Activated naive CD4-positive, alpha-beta T cell treated with anti-CD3 and anti-CD28 coated beads for 36 hours (primary cell): ENCODE measurements at regions not wholly inside any gene's neighbourhood (a gene's known extent, or its start where the extent isn't known, plus 50 kb on each side); places are given as distances from the start of the nearest gene placed in this dataset.
"Not testable (repeated sequence)": the region's sequence is repeated elsewhere in the genome, so short reads cannot be mapped to it uniquely, and the experiment has no call there.

Source experiments
- CTCF ChIA-PET: fragments of 350-600 bp; sonication (Branson Sonifier 250); formaldehyde crosslinking; loops from one replicate; lab custom pipeline; 2021; ENCODE audit warnings: antibody characterized with exemption; lab: Charles Lee
- DNase-seq: peaks from one replicate; pipeline ENCODE4 v3.0.0-alpha.2; 2020
- H3K27ac Mint-ChIP-seq: one replicate; pipeline ENCODE4 v1.8.0; 2021; ENCODE audit warnings: mild to moderate bottlenecking, mixed read lengths
- H3K27me3 Mint-ChIP-seq: one replicate; pipeline ENCODE4 v1.8.0; 2021; ENCODE audit warnings: low read depth, mixed read lengths
- H3K36me3 Mint-ChIP-seq: one replicate; pipeline ENCODE4 v1.8.0; 2021; ENCODE audit warnings: low read depth, mixed read lengths
- H3K4me1 Mint-ChIP-seq: one replicate; pipeline ENCODE4 v1.8.0; 2021; ENCODE audit warnings: low read depth, mixed read lengths
- H3K4me3 Mint-ChIP-seq: one replicate; pipeline ENCODE4 v1.8.0; 2021; ENCODE audit warnings: mild to moderate bottlenecking, moderate library complexity, mixed read lengths
- H3K9me3 Mint-ChIP-seq: one replicate; pipeline ENCODE4 v1.8.0; 2021; ENCODE audit warnings: mixed read lengths
- intact Hi-C: fragments of 100-400 bp; cut with micrococcal nuclease; formaldehyde crosslinking; loops from one replicate; pipeline ENCODE4 v1.15.1; 2023

- CTCF ChIA-PET: no interaction called here
- no peaks in the 10 kb centered on the region for H3K9me3 Mint-ChIP-seq
- no peak overlapping the region for H3K4me3 Mint-ChIP-seq
- no peaks in the 10 kb centered on the region for H3K27me3 Mint-ChIP-seq
- H3K36me3 Mint-ChIP-seq: no peaks in the 10 kb centered on the region
- H3K27ac Mint-ChIP-seq: no peak overlapping the region
- H3K4me1 Mint-ChIP-seq: no peaks in the 10 kb centered on the region
- no peak for DNase-seq
- intact Hi-C loops: no loop called here
Observed at GRCh38 chrX:121323337-121323736, 275.9 kb downstream of the GLUD2 start.

DNA sequence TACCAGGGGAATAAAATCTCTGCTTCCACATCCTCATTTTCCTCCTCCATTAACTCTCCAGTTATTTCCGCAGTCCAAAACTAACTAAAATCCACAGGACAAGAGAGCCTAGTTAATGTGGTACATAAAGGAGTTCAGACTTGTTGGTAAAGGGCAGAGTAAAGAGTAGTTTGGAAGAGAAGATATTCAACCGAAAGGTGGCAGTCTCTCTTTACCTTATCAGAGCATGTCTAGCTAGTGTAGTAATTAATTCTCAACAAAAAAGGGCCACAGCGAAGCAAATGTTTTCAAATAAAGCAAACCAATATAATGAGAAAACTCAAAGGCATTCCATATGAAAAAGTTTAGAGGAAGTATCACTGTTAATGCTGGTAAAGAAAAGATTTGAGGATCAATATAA, 286.5 kb downstream of the GLUD2 start:
- Mint-ChIP-seq H3K27ac (no peak overlapping the region), H3K9me3 (no peaks in the 10 kb centered on the region), H3K4me3 (no peak overlapping the region), H3K4me1 (no peaks in the 10 kb centered on the region), H3K27me3 (no peaks in the 10 kb centered on the region), H3K36me3 (no peaks in the 10 kb centered on the region)
- CTCF ChIA-PET: no interaction called here
- intact Hi-C loops: no loop called here
- DNase-seq: no peak

- DNase-seq: no peak
- Mint-ChIP-seq H3K4me1 (no peaks in the 10 kb centered on the region), H3K36me3 (no peaks in the 10 kb centered on the region), H3K27ac (no peak overlapping the region), H3K27me3 (no peaks in the 10 kb centered on the region), H3K9me3 (no peaks in the 10 kb centered on the region), H3K4me3 (no peak overlapping the region)
- CTCF ChIA-PET: no interaction called here
- intact Hi-C loops: no loop called here
Observed at GRCh38 chrX:121336831-121337421, 289.5 kb downstream of the GLUD2 start.

GRCh38 chrX:121337816-121338215, 290.4 kb downstream of the GLUD2 start:
- H3K4me1 Mint-ChIP-seq: no peaks in the 10 kb centered on the region
- no peak overlapping the region for H3K27ac Mint-ChIP-seq
- H3K36me3 Mint-ChIP-seq: no peaks in the 10 kb centered on the region
- H3K27me3 Mint-ChIP-seq: no peaks in the 10 kb centered on the region
- intact Hi-C loops: no loop called here
- no peaks in the 10 kb centered on the region for H3K9me3 Mint-ChIP-seq
- no peak overlapping the region for H3K4me3 Mint-ChIP-seq
- DNase-seq: no peak
- CTCF ChIA-PET: no interaction called here

- no peak overlapping the region for H3K27ac Mint-ChIP-seq
Observed at GRCh38 chrX:121349263-121349662, 301.9 kb downstream of the GLUD2 start.

DNA sequence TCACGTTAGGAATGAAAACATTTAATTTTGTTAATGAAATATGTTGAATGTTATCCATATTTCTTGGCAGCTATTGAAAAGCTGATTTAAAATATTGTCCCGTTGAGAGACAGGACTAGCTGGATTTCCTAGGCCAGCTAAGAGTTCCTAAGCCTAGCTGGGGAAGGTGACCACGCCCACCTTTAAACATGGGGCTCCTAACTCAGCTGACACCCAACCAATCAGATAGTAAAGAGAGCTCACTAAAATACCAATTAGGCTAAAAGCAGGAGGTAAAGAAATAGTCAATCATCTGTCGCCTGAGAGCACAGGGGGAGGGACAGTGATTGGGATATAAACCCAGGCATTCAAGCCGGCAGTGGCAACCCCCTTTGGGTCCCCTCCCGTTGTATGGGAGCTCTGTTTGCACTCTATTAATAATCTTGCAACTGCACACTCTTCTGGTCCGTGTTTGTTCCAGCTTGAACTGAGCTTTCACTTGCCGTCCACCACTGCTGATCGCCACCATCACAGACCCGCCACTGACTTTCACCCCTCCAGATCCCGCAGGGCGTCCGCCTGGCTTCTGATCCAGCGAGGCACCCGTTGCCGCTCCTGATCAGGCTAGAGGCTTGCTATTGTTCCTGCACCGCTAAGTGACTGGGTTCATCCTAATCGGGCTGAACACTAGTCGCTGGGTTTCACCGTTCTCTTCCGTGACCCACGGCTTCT, 308.9 kb downstream of the GLUD2 start:
- no peaks in the 10 kb centered on the region for H3K36me3 Mint-ChIP-seq
- peaks cover 2% of the 10 kb centered on the region for H3K9me3 Mint-ChIP-seq
- no peaks in the 10 kb centered on the region for H3K27me3 Mint-ChIP-seq
- no peak for DNase-seq
- intact Hi-C loops: no loop called here
- no peak overlapping the region for H3K27ac Mint-ChIP-seq
- H3K4me3 Mint-ChIP-seq: no peak overlapping the region
- H3K4me1 Mint-ChIP-seq: no peaks in the 10 kb centered on the region
- CTCF ChIA-PET: no interaction called here

More at GRCh38 chrX:121349263-121349662, 301.9 kb downstream of the GLUD2 start:
- CTCF ChIA-PET: no interaction called here
- intact Hi-C loops: no loop called here
- peaks cover 2% of the 10 kb centered on the region for H3K9me3 Mint-ChIP-seq
- H3K36me3 Mint-ChIP-seq: no peaks in the 10 kb centered on the region
- peaks cover 2% of the 10 kb centered on the region for H3K27me3 Mint-ChIP-seq
- DNase-seq: no peak
- H3K4me1 Mint-ChIP-seq: no peaks in the 10 kb centered on the region
- H3K4me3 Mint-ChIP-seq: no peak overlapping the region

GRCh38 chrX:121356850-121357171, 309.4 kb downstream of the GLUD2 start:
- Mint-ChIP-seq H3K27me3 (no peaks in the 10 kb centered on the region), H3K4me1 (no peaks in the 10 kb centered on the region), H3K27ac (no peak overlapping the region), H3K9me3 (no peaks in the 10 kb centered on the region), H3K4me3 (no peak overlapping the region), H3K36me3 (no peaks in the 10 kb centered on the region)
- DNase-seq: no peak
- intact Hi-C loops: no loop called here
- CTCF ChIA-PET: no interaction called here

GRCh38 chrX:121360280-121360679, 312.9 kb downstream of the GLUD2 start:
- Mint-ChIP-seq H3K36me3 (no peaks in the 10 kb centered on the region), H3K27me3 (peaks cover 2% of the 10 kb centered on the region), H3K9me3 (no peaks in the 10 kb centered on the region), H3K4me3 (no peak overlapping the region), H3K27ac (no peak overlapping the region), H3K4me1 (no peaks in the 10 kb centered on the region)
- intact Hi-C loops: no loop called here
- DNase-seq: no peak
- CTCF ChIA-PET: no interaction called here

- H3K4me3 Mint-ChIP-seq: no peak overlapping the region
- no peaks in the 10 kb centered on the region for H3K36me3 Mint-ChIP-seq
- CTCF ChIA-PET: no interaction called here
- DNase-seq: no peak
- peaks cover 2% of the 10 kb centered on the region for H3K27me3 Mint-ChIP-seq
- intact Hi-C loops: no loop called here
- no peaks in the 10 kb centered on the region for H3K4me1 Mint-ChIP-seq
- H3K27ac Mint-ChIP-seq: no peak overlapping the region
- H3K9me3 Mint-ChIP-seq: no peaks in the 10 kb centered on the region
Observed at GRCh38 chrX:121365572-121366161, 318.3 kb downstream of the GLUD2 start.

GRCh38 chrX:121374471-121374870, 327.1 kb downstream of the GLUD2 start:
- no peaks in the 10 kb centered on the region for H3K9me3 Mint-ChIP-seq
- no peak overlapping the region for H3K27ac Mint-ChIP-seq
- intact Hi-C loops: no loop called here
- no peak overlapping the region for H3K4me3 Mint-ChIP-seq
- H3K4me1 Mint-ChIP-seq: no peaks in the 10 kb centered on the region
- H3K27me3 Mint-ChIP-seq: no peaks in the 10 kb centered on the region
- CTCF ChIA-PET: no interaction called here
- DNase-seq: no peak
- H3K36me3 Mint-ChIP-seq: no peaks in the 10 kb centered on the region

GRCh38 chrX:121381915-121382314, 334.5 kb downstream of the GLUD2 start:
- CTCF ChIA-PET, H3K4me3 Mint-ChIP-seq: not testable (repeated sequence)

GRCh38 chrX:121389976-121390714, 342.7 kb downstream of the GLUD2 start:
- DNase-seq: no peak
- Mint-ChIP-seq H3K4me3 (no peak overlapping the region), H3K36me3 (no peaks in the 10 kb centered on the region), H3K4me1 (no peaks in the 10 kb centered on the region), H3K9me3 (no peaks in the 10 kb centered on the region), H3K27ac (no peak overlapping the region), H3K27me3 (no peaks in the 10 kb centered on the region)
- intact Hi-C loops: no loop called here
- CTCF ChIA-PET: interaction anchor here (0.6 kb wide), 2 partner anchors 74 to 180 kb away, joined by 3 to 5 read pairs; no protein-coding TSS in a partner anchor

More at GRCh38 chrX:121381915-121382314, 334.5 kb downstream of the GLUD2 start:
- H3K36me3 Mint-ChIP-seq, H3K27ac Mint-ChIP-seq, H3K27me3 Mint-ChIP-seq, intact Hi-C loops, H3K9me3 Mint-ChIP-seq, H3K4me1 Mint-ChIP-seq, DNase-seq: not testable (repeated sequence)
